ENCODE measurements at regions not wholly inside any gene's neighbourhood (a gene's known extent, or its start where the extent isn't known, plus 50 kb on each side); places are given as distances from the start of the nearest gene placed in this dataset.

DNA sequence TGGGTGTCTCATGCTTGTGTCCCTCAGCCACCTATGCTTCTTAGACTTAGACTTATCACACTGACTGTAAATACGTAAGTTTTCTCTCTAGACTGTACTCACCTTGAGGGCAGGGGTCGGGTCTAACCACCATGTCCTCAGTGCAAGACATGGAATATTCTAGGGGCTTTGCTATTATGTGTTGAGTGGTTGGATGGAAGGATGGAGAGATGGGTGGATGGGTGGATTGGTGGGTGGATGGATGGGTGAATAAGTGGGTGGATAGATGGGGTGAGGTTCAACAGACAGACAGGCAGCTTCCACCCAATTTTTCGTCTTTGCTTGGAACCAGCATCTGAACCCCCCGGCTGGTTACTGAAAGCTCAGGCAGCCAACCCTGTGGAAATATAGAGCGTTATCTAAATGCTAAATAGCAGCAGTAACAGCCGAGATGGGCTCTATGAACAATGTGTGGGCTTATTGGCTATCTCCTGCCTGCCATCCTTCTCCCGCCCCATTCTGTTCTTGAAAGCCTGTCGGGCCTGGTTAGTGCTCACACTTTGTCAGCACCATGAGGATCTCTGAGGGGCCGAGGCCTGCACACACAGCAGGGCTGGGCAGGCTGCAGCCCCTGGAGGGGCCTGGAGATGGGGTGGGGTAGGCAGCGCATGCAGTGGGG, 130.7 kb downstream of the ACTL8 start:
- TF ChIP-seq, protein P1, sequence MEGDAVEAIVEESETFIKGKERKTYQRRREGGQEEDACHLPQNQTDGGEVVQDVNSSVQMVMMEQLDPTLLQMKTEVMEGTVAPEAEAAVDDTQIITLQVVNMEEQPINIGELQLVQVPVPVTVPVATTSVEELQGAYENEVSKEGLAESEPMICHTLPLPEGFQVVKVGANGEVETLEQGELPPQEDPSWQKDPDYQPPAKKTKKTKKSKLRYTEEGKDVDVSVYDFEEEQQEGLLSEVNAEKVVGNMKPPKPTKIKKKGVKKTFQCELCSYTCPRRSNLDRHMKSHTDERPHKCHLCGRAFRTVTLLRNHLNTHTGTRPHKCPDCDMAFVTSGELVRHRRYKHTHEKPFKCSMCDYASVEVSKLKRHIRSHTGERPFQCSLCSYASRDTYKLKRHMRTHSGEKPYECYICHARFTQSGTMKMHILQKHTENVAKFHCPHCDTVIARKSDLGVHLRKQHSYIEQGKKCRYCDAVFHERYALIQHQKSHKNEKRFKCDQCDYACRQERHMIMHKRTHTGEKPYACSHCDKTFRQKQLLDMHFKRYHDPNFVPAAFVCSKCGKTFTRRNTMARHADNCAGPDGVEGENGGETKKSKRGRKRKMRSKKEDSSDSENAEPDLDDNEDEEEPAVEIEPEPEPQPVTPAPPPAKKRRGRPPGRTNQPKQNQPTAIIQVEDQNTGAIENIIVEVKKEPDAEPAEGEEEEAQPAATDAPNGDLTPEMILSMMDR (IDR thresholded peaks at IDR 0.05; ENCODE audit: borderline replicate concordance, insufficient read depth, low read depth, low read length) = no peak
- H3K4me3 ChIP-seq (ENCODE audit: low read depth, low read length) = no peak overlapping the region

DNA sequence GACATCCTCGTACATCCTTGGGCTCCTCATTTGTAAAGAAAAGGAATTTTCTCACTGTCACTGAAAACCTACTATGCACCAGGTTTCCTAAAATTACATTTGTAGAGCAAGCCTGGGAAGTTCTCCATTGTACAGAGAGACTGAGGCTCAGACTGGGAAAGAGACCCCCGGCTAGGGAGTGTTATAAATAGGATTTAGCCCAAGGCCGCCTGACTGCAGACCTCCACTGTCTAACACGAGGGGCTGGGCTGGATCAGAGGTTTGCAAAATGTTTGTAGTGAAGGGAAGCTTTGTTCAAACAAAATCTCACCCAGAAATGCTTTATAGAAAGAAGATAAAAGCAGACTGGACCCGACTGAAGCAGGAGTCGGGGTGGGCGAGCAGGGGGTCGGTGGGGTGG, 131.3 kb downstream of the ACTL8 start:
- no peak overlapping the region for H3K4me3 ChIP-seq (ENCODE audit: low read depth, low read length)
- TF ChIP-seq, protein P1 (IDR thresholded peaks at IDR 0.05; ENCODE audit: borderline replicate concordance, insufficient read depth, low read depth, low read length) = no peak

DNA sequence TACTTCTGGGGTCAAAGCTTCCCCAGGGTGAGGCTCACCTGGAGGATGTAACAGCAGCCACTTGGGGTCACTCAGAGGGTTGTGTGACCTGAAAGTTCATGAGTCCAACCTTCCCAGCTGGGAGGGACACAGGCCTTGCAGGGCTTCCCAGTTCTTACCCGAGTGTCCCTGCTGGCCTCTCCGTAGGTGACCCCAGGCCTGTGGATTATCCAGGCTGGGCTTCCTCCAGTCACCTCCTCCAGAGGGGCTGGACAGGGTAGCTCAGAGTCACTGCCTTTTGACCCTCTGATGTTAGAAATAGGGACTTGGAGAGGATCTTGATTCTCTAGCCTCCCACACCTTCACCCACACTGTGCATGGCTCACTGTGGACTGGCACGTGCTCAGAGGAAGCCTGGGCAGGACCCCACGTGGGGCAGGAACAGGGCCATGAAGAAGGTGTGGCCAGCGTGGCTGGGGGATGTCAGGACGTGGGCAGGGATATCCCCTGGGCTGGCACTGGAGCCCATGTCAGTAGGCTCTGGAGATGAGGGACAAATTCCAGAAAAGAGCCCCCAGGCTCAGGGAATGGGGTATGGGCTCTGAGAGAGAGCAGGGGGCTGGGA, 131.8 kb downstream of the ACTL8 start:
- no peak overlapping the region for H3K4me3 ChIP-seq (ENCODE audit: low read depth, low read length)

DNA sequence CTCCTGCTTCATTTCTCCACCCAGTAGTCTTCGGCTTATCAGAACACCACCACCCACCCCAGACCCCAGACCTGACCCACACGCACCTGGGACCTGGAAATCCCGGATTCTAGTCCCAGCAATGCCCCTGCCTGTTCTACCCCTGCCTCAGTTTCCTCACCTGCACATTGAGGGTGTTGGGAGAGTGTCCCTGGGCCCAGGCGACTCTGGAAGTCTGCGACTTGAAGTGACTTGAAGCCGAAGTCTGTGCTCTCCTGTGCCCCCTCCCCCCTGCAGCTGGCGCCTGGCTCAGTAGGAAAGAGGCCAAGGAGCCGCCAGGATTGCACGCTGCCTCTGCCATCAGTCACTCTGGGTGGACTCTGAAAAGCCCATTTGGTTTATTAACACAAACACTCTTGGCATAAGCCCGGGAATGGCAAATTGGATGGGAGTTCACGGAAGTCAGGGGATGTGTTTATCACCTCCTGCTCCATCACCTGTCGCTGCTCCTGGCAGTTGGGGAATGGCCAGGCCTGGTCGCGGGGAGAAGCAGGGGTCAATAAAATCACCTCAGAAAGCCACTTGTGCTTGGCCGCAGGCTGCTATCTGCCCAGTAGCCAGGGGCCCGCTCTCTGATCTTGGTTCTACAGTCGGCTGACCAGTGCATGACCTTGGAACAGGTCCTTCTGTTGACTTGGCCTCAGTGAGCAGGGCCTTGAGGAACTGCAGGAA, 132.7 kb downstream of the ACTL8 start:
- H3K4me3 ChIP-seq (ENCODE audit: low read depth, low read length) = no peak overlapping the region
- TF ChIP-seq, protein P1 (IDR thresholded peaks at IDR 0.05; ENCODE audit: borderline replicate concordance, insufficient read depth, low read depth, low read length) = no peak

More for the DNA sequence above, 131.8 kb downstream of the ACTL8 start:
- TF ChIP-seq, protein P1 (IDR thresholded peaks at IDR 0.05; ENCODE audit: borderline replicate concordance, insufficient read depth, low read depth, low read length) = no peak

DNA sequence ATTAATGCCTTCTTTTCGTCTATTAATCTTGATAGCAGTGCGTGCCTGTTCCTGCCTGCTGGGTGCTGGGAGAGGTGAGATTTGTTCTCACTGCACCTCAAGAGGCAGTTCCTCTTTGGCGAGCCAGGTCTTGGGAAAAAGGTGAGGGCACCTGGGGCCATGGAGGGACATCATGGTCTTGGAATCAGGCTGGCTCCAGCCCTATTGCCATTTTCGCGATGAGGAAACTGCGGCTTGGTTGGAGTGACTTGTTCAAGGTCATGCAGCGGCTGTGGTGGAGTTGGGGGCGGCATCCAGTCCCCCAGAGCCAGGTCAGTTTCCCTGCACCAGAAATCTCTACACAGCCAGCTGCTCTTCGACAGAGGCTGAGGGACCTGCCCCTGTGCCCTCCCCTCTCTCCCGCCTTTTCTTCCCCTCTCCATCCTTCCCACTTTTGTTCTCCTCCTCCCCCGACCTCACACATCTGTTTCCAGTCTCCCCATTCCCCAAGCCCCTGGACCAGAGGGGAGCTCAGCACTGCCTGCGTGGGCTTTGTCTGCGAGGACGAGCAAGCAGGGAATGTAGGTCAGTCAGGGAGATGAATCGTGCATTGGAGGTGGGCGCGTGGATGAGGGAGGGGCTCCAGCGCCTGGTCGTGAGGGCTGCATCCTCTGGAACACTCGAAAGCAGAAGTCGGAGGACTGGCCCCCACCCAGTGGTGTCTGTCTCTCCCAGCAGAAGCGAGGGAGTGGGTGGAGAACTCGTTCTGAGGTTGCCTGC, 135.1 kb downstream of the ACTL8 start:
- TF ChIP-seq, protein P1 (IDR thresholded peaks at IDR 0.05; ENCODE audit: borderline replicate concordance, insufficient read depth, low read depth, low read length) = no peak
- H3K4me3 ChIP-seq (ENCODE audit: low read depth, low read length) = no peak overlapping the region

DNA sequence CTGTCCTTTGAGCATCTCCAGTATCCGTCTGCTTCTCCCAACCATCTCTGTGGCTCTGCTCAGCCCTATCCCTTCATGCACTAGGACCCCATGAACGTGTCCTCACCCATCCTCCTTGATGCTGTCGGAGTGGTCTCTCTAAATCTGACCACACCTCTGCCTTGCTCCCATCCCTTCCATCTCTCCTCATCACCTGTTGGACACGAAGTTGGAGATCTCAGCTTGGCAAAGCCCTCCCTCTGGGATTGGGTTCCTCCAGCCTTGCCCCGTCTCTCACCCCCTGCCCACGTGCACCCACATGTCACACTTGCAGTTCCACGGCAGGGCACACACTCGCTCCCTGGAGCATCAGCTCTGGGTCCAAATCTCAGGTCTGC, 135.7 kb downstream of the ACTL8 start:
- TF ChIP-seq, protein P1 (IDR thresholded peaks at IDR 0.05; ENCODE audit: borderline replicate concordance, insufficient read depth, low read depth, low read length) = no peak
- H3K4me3 ChIP-seq (ENCODE audit: low read depth, low read length) = no peak overlapping the region
